ENCODE measurements at regions not wholly inside any gene's neighbourhood (a gene's known extent, or its start where the extent isn't known, plus 50 kb on each side); places are given as distances from the start of the nearest gene placed in this dataset.
"Not testable (repeated sequence)": the region's sequence is repeated elsewhere in the genome, so short reads cannot be mapped to it uniquely, and the experiment has no call there.

DNA sequence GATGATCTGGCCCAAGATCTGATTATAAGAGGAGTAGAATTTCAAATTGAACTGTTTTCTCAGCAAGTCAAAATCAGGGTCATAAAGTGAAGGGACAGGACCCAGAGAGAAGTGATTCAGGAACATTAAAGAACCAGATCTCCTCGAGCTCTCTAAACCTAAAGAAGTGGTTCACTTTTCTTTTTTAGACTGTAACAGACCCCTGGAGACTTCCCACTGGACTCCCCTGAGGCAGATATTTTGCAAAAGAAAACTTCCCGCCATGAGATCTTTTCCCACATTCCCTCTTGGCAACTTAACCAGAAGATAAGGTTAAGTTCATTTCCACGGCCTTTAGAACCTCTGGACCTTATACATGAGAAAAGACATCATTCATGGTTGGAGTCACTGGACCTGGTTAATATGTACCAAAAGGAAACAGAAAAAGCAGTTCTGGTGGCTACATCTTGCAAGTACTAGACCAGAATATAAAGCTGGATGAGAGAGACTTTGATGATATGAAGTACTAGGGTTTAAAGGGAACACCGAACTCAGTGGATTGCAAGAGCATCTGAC, 1061.4 kb downstream of the MRPL39 start:
- Mint-ChIP-seq H3K4me1 (no peaks in the 10 kb centered on the region), H3K4me3 (no peak overlapping the region), H3K27me3 (no peaks in the 10 kb centered on the region), H3K9me3 (peaks cover 0 to 2% (median 0%) of the 10 kb centered on the region in 3 donors), H3K27ac (no peak overlapping the region), H3K36me3 (no peaks in the 10 kb centered on the region)

DNA sequence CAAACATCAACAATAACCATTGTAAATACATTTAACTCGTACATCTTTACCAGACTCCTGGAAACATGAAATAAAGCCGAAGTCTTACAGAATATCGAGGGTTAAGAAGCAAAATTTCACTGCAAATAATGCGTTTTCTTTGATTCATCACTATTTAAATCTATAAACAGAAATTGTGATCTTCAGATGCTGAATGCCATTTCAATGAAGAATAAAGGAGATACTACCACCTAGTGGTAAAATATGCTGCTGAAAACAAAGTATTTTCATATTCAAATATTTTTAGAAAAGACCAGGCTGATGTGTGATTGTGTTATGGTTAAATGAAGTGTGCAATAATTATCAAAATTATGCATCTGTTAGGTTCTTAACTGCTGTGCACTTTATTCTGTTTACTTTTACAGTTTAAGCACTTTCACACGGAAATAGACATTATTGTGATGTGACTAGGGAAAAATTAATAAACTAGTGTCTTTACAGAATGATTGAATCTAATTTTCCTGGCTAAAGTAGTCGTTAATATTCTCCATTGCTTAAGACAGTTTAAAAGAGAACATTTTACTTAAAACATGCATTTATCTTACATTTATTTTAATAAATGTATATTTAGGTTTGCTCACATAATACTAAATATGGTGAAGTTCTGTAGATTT, 1093.1 kb downstream of the MRPL39 start:
- Mint-ChIP-seq H3K27me3 (no peaks in the 10 kb centered on the region), H3K4me3 (no peak overlapping the region), H3K9me3 (no peaks in the 10 kb centered on the region), H3K36me3 (no peaks in the 10 kb centered on the region), H3K27ac (no peak overlapping the region), H3K4me1 (no peaks in the 10 kb centered on the region)

DNA sequence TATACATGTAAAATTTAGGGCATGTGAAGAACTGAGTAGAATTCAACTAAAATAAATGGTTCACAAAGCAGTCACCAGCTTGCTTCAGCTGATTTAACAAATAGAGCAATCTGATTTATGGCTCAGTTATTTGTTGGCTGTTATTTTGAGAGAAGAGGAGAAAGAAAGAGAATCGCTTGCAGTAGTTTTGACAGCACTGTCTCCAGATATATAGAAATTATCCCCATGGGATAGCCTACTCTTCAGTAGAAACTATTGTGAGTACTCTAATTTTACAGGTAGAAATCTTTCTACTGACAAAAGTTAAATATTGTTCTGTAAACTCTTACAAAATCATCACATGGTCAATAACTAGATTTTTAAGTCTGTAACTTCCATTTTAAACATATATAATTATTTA, 1098.2 kb downstream of the MRPL39 start:
- Mint-ChIP-seq H3K36me3 (no peaks in the 10 kb centered on the region), H3K4me1 (no peaks in the 10 kb centered on the region), H3K9me3 (no peaks in the 10 kb centered on the region), H3K27ac (no peak overlapping the region), H3K27me3 (no peaks in the 10 kb centered on the region), H3K4me3 (no peak overlapping the region)

DNA sequence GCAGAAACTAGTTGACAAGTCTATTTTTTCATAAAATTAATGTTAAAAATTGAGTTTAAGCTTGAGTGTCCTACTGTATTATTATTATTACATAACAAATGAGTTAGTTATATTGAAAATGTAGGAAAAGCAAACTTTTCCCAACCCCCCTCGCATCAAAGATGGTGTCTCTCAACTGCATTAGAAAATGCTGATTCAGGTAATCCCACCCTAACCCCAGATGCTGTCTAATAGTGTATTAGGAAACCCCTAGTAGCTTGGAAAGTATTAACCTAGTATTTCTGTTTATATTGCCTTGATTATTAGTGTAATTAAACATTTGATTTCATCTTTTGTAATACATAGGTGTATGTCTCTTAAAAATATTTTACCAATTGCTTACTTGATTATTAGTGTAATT, 1120.3 kb downstream of the MRPL39 start:
- peaks cover 0 to 3% (median 2%) of the 10 kb centered on the region in 3 donors for H3K9me3 Mint-ChIP-seq
- no peak overlapping the region for H3K27ac Mint-ChIP-seq

DNA sequence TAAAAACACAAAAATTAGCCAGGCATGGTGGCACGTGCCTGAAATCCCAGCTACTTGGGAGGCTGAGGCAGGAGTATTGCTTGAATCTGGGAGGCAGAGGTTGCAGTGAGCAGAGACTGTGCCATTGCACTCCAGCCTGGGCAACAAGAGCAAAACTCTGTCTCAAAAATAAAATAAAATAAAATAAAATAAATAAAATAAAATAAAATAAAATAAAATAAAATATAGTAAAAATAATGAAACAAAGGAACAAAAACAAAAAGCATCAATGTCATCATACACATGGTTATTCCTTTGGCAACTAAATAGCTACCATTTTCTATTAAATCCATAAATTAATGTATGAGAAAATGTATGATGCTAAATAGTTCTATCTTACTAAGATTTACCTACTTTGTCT, 1123.9 kb downstream of the MRPL39 start:
- not testable (repeated sequence) for H3K27ac Mint-ChIP-seq, H3K27me3 Mint-ChIP-seq

More for the DNA sequence above, 1120.3 kb downstream of the MRPL39 start:
- H3K4me3 Mint-ChIP-seq: no peak overlapping the region
- no peaks in the 10 kb centered on the region for H3K27me3 Mint-ChIP-seq
- peaks cover 3% of the 10 kb centered on the region for H3K36me3 Mint-ChIP-seq
- no peaks in the 10 kb centered on the region for H3K4me1 Mint-ChIP-seq

DNA sequence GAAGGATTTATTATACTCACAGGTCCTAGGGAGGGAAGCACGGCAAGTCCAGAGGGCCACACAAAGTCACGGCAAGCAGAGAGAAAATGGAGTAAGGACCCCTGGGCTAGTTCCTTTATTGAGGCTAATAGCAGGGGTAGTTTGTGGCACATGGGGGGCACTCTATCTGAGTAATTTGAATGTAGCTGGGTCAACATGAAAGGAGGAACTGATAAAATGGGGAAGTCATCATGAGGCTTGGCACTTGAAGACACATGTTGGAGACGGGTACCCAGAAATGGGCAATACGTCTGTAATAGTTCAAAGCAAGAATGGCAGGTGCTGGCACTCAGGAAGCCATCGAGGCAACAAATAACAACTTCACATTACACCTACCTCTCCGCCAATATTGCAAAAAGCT, 1136.4 kb downstream of the MRPL39 start:
- no peaks in the 10 kb centered on the region for H3K27me3 Mint-ChIP-seq
- H3K4me1 Mint-ChIP-seq: peaks cover 0 to 5% (median 4%) of the 10 kb centered on the region in 3 donors
- no peak overlapping the region for H3K4me3 Mint-ChIP-seq
- H3K27ac Mint-ChIP-seq: no peak overlapping the region
- peaks cover 0 to 3% (median 0%) of the 10 kb centered on the region in 3 donors for H3K9me3 Mint-ChIP-seq
- H3K36me3 Mint-ChIP-seq: peaks cover 2% of the 10 kb centered on the region

More for the DNA sequence above, 1123.9 kb downstream of the MRPL39 start:
- H3K9me3 Mint-ChIP-seq, H3K4me1 Mint-ChIP-seq, H3K4me3 Mint-ChIP-seq, H3K36me3 Mint-ChIP-seq: not testable (repeated sequence)

DNA sequence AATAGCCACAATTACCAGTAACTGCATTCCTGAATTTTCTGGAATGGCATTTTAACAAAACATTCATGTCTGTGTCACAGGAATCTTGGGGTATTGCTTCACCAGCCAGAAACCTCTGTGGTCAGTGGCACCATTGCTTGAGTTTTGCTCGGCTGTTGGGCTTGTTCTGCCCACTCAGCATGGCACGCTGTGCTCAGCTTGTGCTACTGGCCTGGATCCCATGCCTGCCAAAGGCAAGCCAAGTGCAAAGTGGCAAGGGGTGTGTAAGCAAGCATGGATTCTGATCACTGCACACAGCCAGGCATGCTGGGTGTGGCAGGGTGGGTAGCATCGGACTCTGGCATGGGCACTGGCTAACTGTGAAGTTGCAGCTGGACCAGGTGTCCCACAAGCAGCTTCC, 1150.9 kb downstream of the MRPL39 start:
- Mint-ChIP-seq H3K4me1 (no peaks in the 10 kb centered on the region), H3K36me3 (no peaks in the 10 kb centered on the region), H3K27ac (no peak overlapping the region), H3K9me3 (no peaks in the 10 kb centered on the region), H3K4me3 (no peak overlapping the region), H3K27me3 (no peaks in the 10 kb centered on the region)

DNA sequence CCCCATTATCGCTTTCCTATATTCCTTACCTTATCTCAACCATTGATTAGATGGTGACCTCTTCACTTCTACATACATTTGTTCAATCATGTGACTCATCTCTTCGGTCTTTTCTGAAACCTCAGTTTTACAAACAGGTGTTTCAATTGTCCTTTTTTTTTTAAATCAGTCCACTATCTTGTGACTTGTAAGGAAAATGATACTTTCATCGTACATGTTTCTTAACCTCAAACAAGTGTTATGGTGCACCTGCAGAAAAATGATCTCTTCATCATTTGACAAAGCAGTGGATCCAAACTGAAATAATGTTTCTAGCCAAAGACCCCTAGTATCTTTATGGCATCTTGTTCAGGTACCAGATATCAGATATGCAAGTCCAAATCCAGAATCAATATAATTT, 1157.2 kb downstream of the MRPL39 start:
- Mint-ChIP-seq H3K27me3 (no peaks in the 10 kb centered on the region), H3K9me3 (no peaks in the 10 kb centered on the region), H3K27ac (no peak overlapping the region)

DNA sequence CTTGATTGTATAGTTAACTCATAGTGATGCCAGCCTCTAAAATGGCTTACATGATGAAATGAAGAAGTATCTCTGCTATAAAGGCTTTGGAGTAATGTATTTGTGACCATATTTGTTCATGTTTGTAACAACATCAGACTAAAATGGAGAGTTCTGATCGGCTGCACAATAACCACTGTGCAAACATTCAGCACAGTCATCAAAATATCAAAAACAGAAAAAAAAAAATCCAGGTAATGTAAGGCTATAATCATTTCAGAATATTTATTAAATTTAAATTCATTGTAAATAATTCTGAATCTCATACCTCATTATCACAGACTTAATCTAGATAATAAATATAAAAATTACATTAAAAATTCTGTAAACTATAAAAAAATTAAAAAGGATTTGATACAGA, 1161.8 kb downstream of the MRPL39 start:
- Mint-ChIP-seq H3K9me3 (no peaks in the 10 kb centered on the region), H3K27me3 (no peaks in the 10 kb centered on the region), H3K4me1 (peaks cover 0 to 3% (median 0%) of the 10 kb centered on the region in 3 donors), H3K4me3 (no peak overlapping the region), H3K27ac (no peak overlapping the region), H3K36me3 (peaks cover 2% of the 10 kb centered on the region)

More for the DNA sequence above, 1157.2 kb downstream of the MRPL39 start:
- no peak overlapping the region for H3K4me3 Mint-ChIP-seq
- peaks cover 2% of the 10 kb centered on the region for H3K36me3 Mint-ChIP-seq
- no peaks in the 10 kb centered on the region for H3K4me1 Mint-ChIP-seq

DNA sequence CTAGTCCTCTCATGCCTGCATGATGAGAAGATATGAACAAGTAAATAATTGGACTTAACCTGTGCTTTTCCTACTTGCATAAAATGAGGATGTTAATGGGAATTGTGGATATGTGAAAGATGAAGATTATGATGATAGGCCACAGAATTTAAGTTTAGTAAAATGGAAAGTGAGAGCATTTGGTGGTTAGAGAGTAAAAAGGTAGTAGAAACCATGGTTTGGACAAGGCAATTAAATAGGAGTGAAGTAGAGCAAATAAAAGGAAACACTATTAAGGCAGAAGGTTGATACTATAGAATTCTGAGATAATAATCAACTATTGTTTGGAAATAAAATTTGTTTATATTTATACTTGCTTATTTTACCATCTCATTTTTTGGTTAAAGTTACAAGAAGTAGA, 1162.5 kb downstream of the MRPL39 start:
- peaks cover 0 to 2% (median 0%) of the 10 kb centered on the region in 3 donors for H3K9me3 Mint-ChIP-seq
- H3K4me1 Mint-ChIP-seq: peaks cover 0 to 3% (median 0%) of the 10 kb centered on the region in 3 donors
- no peak overlapping the region for H3K27ac Mint-ChIP-seq
- H3K4me3 Mint-ChIP-seq: no peak overlapping the region
- H3K36me3 Mint-ChIP-seq: peaks cover 2% of the 10 kb centered on the region
- H3K27me3 Mint-ChIP-seq: no peaks in the 10 kb centered on the region

DNA sequence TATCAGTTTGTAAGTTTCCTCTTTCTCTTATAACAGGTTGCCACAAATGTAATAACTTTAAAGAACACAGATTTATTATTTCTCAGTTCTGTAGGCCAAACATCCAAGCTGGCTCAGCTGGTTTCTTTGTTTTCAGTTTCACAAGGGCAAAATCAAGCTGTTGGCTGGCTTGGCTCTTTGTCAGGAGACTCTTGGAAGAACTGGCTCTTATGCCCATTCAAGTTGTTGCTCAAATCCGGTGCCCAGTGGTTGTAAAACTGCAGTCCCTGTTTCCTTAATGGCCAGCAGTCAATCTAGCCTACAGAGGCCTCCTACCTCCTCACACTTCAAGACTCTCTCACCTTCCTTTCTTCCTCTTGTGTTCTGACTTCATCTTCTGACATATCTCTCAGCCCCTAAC, 1171.0 kb downstream of the MRPL39 start:
- H3K36me3 Mint-ChIP-seq: no peaks in the 10 kb centered on the region
- H3K4me3 Mint-ChIP-seq: no peak overlapping the region
- no peaks in the 10 kb centered on the region for H3K27me3 Mint-ChIP-seq
- no peaks in the 10 kb centered on the region for H3K4me1 Mint-ChIP-seq
- no peak overlapping the region for H3K27ac Mint-ChIP-seq
- H3K9me3 Mint-ChIP-seq: peaks cover 3 to 10% (median 6%) of the 10 kb centered on the region in 3 donors

DNA sequence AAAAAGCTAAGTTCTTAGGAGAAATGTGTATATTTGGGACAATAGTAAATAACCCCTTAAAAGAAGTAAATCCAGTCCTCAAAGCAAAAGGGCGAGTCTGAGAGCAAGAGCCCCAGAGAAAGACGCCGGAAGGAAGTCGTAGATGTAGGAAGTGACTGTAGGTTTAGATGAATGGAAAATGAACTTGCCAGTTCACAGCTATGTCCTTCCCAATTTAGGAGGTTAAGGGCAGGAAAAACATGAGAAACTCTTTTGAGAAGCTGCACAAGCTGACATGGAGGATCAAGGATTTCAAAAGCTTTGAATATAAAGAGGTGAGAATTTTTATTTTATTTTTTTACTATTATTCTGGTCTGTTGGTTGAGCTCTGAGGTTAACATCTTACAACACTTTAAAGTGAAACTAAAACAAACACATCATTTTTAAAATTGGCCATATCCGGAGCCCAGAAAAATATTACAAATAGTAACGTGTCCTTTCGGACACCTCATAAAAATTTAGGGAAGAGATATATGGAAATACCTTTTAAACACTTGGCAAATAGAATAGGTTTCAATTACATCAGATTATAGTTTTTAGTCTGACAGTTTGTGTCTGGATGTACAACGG, 1178.6 kb downstream of the MRPL39 start:
- Mint-ChIP-seq H3K27ac (peak overlapping the region in 1 of 3 donors; percentile 92), H3K36me3 (no peaks in the 10 kb centered on the region), H3K4me1 (peaks cover 6 to 9% (median 8%) of the 10 kb centered on the region in 3 donors), H3K4me3 (peak overlapping the region; percentile 69 to 92 (median 86)), H3K9me3 (peaks cover 0 to 5% (median 0%) of the 10 kb centered on the region in 3 donors), H3K27me3 (peaks cover 3% of the 10 kb centered on the region)

DNA sequence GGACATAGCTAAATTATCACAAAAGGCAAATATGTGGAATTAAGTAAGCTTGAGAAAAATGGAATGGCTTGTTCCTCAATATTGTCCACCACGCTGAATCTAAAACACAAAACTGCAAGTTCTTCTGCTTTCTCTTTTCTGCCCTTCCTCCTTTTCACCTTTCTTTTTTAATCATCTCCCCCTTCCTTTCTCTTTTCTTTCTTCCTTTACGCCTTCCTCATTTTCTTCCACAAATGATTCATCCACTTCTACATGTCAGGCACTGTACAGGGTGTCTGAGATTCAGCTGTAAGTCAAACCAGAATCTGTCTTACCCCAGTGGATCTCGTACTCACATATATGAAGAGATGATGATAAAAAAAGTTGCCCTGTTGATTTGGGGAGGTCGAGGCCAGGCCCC, 1182.5 kb downstream of the MRPL39 start:
- Mint-ChIP-seq H3K9me3 (peaks cover 0 to 7% (median 0%) of the 10 kb centered on the region in 3 donors), H3K4me1 (peaks cover 7 to 12% (median 9%) of the 10 kb centered on the region in 3 donors), H3K36me3 (no peaks in the 10 kb centered on the region), H3K27ac (no peak overlapping the region), H3K4me3 (peak overlapping the region in 1 of 4 donors; percentile 2), H3K27me3 (peaks cover 3% of the 10 kb centered on the region)

DNA sequence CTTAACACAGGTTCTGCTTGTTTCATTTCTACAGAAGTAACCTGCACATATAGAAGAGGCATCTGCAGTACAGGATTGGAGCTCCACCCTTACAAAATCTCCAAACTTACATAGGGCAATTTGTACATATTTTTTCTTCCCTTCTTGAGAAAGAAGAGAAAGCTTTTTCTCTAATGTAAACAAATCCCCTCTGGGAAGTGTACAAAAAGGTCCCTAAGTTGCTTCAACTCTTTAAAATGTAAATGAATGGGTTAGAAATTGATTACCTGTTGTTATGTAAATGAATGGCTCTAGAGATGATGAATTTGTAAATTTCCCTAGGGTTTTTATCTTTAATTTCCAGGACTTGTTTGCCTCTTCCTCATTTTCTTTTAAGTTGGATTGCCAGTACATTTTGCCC, 1183.7 kb downstream of the MRPL39 start:
- Mint-ChIP-seq H3K4me3 (no peak overlapping the region), H3K27ac (no peak overlapping the region), H3K9me3 (peaks cover 0 to 14% (median 1%) of the 10 kb centered on the region in 3 donors), H3K36me3 (no peaks in the 10 kb centered on the region), H3K4me1 (peaks cover 6 to 12% (median 9%) of the 10 kb centered on the region in 3 donors), H3K27me3 (peaks cover 3% of the 10 kb centered on the region)

DNA sequence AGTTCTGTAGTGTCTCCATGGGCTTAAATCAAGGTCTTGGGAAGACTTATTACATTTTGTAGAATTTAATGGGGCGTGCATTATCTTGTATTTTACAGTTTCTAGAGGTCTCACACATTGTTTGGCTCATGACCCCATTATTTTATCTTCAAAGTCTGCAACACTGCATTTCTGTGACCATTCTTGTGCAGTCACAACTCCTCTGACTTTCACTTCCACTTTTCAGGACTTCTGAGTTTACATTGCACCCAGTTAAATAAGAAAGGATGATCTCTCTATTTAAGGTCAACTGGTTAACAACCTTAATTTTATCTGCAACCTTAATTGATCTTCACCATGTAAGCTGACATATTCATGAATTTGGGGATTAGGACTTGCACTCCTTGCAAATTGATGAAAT, 1186.6 kb downstream of the MRPL39 start:
- H3K9me3 Mint-ChIP-seq: peaks cover 0 to 9% (median 5%) of the 10 kb centered on the region in 3 donors
- H3K4me3 Mint-ChIP-seq: no peak overlapping the region
- no peak overlapping the region for H3K27ac Mint-ChIP-seq
- no peaks in the 10 kb centered on the region for H3K36me3 Mint-ChIP-seq
- peaks cover 4% of the 10 kb centered on the region for H3K27me3 Mint-ChIP-seq
- H3K4me1 Mint-ChIP-seq: peaks cover 2 to 9% (median 9%) of the 10 kb centered on the region in 3 donors

DNA sequence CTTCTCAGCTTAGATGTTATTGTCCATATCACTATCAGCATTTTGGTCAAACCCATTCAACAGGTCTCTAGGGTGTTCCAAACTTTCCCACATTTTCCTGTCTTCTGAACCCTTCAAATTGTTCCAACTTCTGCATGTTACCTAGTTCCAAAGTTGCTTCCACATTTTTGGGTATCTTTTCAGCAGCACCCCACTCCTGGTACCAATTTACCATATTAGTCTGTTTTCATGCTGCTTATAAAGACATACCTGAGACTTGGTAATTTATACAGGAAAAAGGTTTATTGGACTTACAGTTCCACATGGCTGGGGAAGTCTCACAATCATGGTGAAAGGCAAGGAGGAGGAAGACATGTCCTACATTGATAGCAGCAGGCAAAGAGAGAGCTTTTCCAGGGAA, 1187.6 kb downstream of the MRPL39 start:
- H3K27ac Mint-ChIP-seq, H3K4me1 Mint-ChIP-seq, H3K27me3 Mint-ChIP-seq, H3K36me3 Mint-ChIP-seq, H3K4me3 Mint-ChIP-seq, H3K9me3 Mint-ChIP-seq: not testable (repeated sequence)

Measured in IgD-negative memory B cell (primary cell).